Loucy (cell line): ENCODE measurements at regions not wholly inside any gene's neighbourhood (a gene's known extent, or its start where the extent isn't known, plus 50 kb on each side); places are given as distances from the start of the nearest gene placed in this dataset.

ENCODE experiments used
- H2AFZ ChIP-seq: fragments of 200-600 bp; sonication (generic); 2 replicates; pipeline ENCODE4 v1.6.0; 2016; ENCODE audit warnings: antibody characterized with exemption, mild to moderate bottlenecking, low read length, moderate library complexity
- H3F3A ChIP-seq: fragments of 200-600 bp; 2 replicates; pipeline ENCODE4 v1.6.0; 2016; ENCODE audit warnings: antibody characterized with exemption, low read depth, mild to moderate bottlenecking
- H3K27me3 ChIP-seq: fragments of 200-600 bp; sonication (generic); 2 replicates; pipeline ENCODE4 v1.6.1; 2014; ENCODE audit warnings: low read length, mild to moderate bottlenecking; ENCODE audit not compliant: insufficient read depth, poor library complexity, severe bottlenecking
- H3K36me3 ChIP-seq: fragments of 200-600 bp; sonication (generic); 2 replicates; pipeline ENCODE4 v1.6.1; 2016; ENCODE audit warnings: low read length; ENCODE audit not compliant: insufficient read depth
- H3K4me1 ChIP-seq: fragments of 200-600 bp; sonication (generic); 2 replicates; pipeline ENCODE4 v1.5.1; 2014; ENCODE audit warnings: low read length, mild to moderate bottlenecking; ENCODE audit not compliant: insufficient read depth, poor library complexity, severe bottlenecking
- H3K4me2 ChIP-seq: fragments of 200-600 bp; sonication (generic); 2 replicates; pipeline ENCODE4 v1.6.0; 2014; ENCODE audit warnings: antibody characterized with exemption, low read length, low read depth, mild to moderate bottlenecking; ENCODE audit not compliant: poor library complexity, severe bottlenecking
- H3K4me3 ChIP-seq: fragments of 200-600 bp; sonication (generic); 2 replicates; pipeline ENCODE4 v1.5.1; 2014; ENCODE audit warnings: low read length, mild to moderate bottlenecking, mixed read lengths; ENCODE audit not compliant: poor library complexity, severe bottlenecking
- H3K79me2 ChIP-seq: fragments of 200-600 bp; sonication (generic); 2 replicates; pipeline ENCODE4 v1.6.1; 2014; ENCODE audit warnings: low read length; ENCODE audit not compliant: insufficient read depth
- H3K9ac ChIP-seq: fragments of 200-600 bp; sonication (generic); 2 replicates; pipeline ENCODE4 v1.6.0; 2014; ENCODE audit warnings: mild to moderate bottlenecking, low read depth, low read length, moderate library complexity; ENCODE audit not compliant: poor library complexity, severe bottlenecking
- H3K9me2 ChIP-seq: fragments of 200-600 bp; sonication (generic); replicated peaks from 2 replicates; pipeline ENCODE4 v1.6.1; 2016; ENCODE audit warnings: low read depth, low read length, mixed read lengths
- H3K9me3 ChIP-seq: fragments of 200-600 bp; sonication (generic); 2 replicates; pipeline ENCODE4 v1.6.1; 2014; ENCODE audit warnings: mild to moderate bottlenecking, antibody characterized with exemption, low read length, low read depth; ENCODE audit not compliant: insufficient read depth
- H4K20me1 ChIP-seq: fragments of 200-600 bp; sonication (generic); 2 replicates; pipeline ENCODE4 v1.6.0; 2014; ENCODE audit warnings: antibody characterized with exemption, low read length, mild to moderate bottlenecking; ENCODE audit not compliant: insufficient read depth, poor library complexity, severe bottlenecking
- CTCF ChIP-seq: fragments of 200-600 bp; sonication (generic); conservative IDR thresholded peaks from 2 replicates; pipeline ENCODE4 v1.5.1; 2014; ENCODE audit warnings: mild to moderate bottlenecking, antibody characterized with exemption, low read length
- EZH2phosphoT487 ChIP-seq: fragments of 200-600 bp; IDR thresholded peaks from 2 replicates; pipeline ENCODE4 v1.6.1; 2018; ENCODE audit warnings: antibody characterized with exemption, mild to moderate bottlenecking, moderate library complexity, borderline replicate concordance

GRCh38 chr13:88541994-88542393, 870.8 kb downstream of the SLITRK5 start:
- no peak overlapping the region for H3K4me2 ChIP-seq
- H2AFZ ChIP-seq: no peak overlapping the region
- no peaks in the 10 kb centered on the region for H3K27me3 ChIP-seq
- H3K4me1 ChIP-seq: no peaks in the 10 kb centered on the region
- H3K36me3 ChIP-seq: no peaks in the 10 kb centered on the region
- H3K9me2 ChIP-seq: no peaks in the 10 kb centered on the region
- no peak overlapping the region for H3K4me3 ChIP-seq
- H3K79me2 ChIP-seq: no peaks in the 10 kb centered on the region
- TF ChIP-seq CTCF: no peak
- TF ChIP-seq EZH2phosphoT487: no peak
- H3K9me3 ChIP-seq: no peaks in the 10 kb centered on the region
- H3K9ac ChIP-seq: no peak overlapping the region
- H4K20me1 ChIP-seq: no peaks in the 10 kb centered on the region
- H3F3A ChIP-seq: no peaks in the 10 kb centered on the region

GRCh38 chr13:88544836-88545235, 873.7 kb downstream of the SLITRK5 start:
- no peaks in the 10 kb centered on the region for H3K27me3 ChIP-seq
- H3K4me3 ChIP-seq: no peak overlapping the region
- no peaks in the 10 kb centered on the region for H3K36me3 ChIP-seq

GRCh38 chr13:88552966-88553365, 881.8 kb downstream of the SLITRK5 start:
- TF ChIP-seq EZH2phosphoT487 (no peak), CTCF (no peak)
- Histone ChIP-seq H3K4me3 (no peak overlapping the region), H3K36me3 (no peaks in the 10 kb centered on the region), H3K79me2 (no peaks in the 10 kb centered on the region), H3F3A (no peaks in the 10 kb centered on the region), H2AFZ (no peak overlapping the region), H4K20me1 (no peaks in the 10 kb centered on the region), H3K4me2 (no peak overlapping the region), H3K9me2 (no peaks in the 10 kb centered on the region), H3K4me1 (no peaks in the 10 kb centered on the region), H3K9ac (no peak overlapping the region), H3K9me3 (no peaks in the 10 kb centered on the region), H3K27me3 (no peaks in the 10 kb centered on the region)

More at GRCh38 chr13:88544836-88545235, 873.7 kb downstream of the SLITRK5 start:
- no peak overlapping the region for H3K9ac ChIP-seq
- H3K4me1 ChIP-seq: no peaks in the 10 kb centered on the region
- no peaks in the 10 kb centered on the region for H3K9me3 ChIP-seq
- H2AFZ ChIP-seq: no peak overlapping the region
- H3F3A ChIP-seq: no peaks in the 10 kb centered on the region
- no peak overlapping the region for H3K4me2 ChIP-seq
- no peaks in the 10 kb centered on the region for H4K20me1 ChIP-seq
- no peaks in the 10 kb centered on the region for H3K79me2 ChIP-seq
- no peak for TF ChIP-seq EZH2phosphoT487
- TF ChIP-seq CTCF: no peak
- H3K9me2 ChIP-seq: no peaks in the 10 kb centered on the region
